HCT116 (cell line): ENCODE measurements at regions not wholly inside any gene's neighbourhood (a gene's known extent, or its start where the extent isn't known, plus 50 kb on each side); places are given as distances from the start of the nearest gene placed in this dataset.

Experiments used
- ATAC-seq: fragments of 200-7000 bp; cut with Tn5 transposase; 2 replicates; pipeline ENCODE4 v1.9.1; 2020; ENCODE audit warnings: mild to moderate bottlenecking, moderate library complexity
- BruUV-seq: library from RNA; stranded (reverse); fragments of 400-500 nt; replicated peaks from 2 replicates; lab custom pipeline; 2021; lab: Mats Ljungman, UMichigan
- CTCF ChIA-PET: fragments of 300-600 bp; sonication (Branson Sonifier 250); formaldehyde crosslinking; loops from one replicate; lab custom pipeline; 2021; ENCODE audit warnings: antibody characterized with exemption; lab: Charles Lee
- POLR2A ChIA-PET: fragments of 300-600, 350-600 bp; sonication (Branson Sonifier 250); formaldehyde crosslinking; loops from one replicate; lab custom pipeline; 2021; ENCODE audit warnings: antibody characterized with exemption; lab: Charles Lee
- RAD21 ChIA-PET, 2 experiments: fragments of 300-600 bp; sonication (Branson Sonifier 250); formaldehyde crosslinking; loops; one replicate each; lab custom pipeline; 2023; ENCODE audit warnings: low total read pairs in 2 of 2; ENCODE audit not compliant: uncharacterized antibody in 2 of 2, unreplicated experiment in 2 of 2, low non-redundant PET in 1 of 2; lab: Charles Lee
- DNase-seq: peaks from one replicate; pipeline ENCODE4 v3.0.0-alpha.2; 2010; ENCODE audit warnings: low read depth, low spot score
- H2AFZ ChIP-seq: fragments of 200-600 bp; shearing (Covaris generic), sonication (generic); 2 replicates; pipeline ENCODE4 v1.6.1; 2017; ENCODE audit warnings: low read depth, mixed run types, mixed read lengths, antibody characterized with exemption, low read length; ENCODE audit not compliant: poor library complexity, severe bottlenecking
- H3K27ac ChIP-seq: 2 replicates; pipeline ENCODE4 v1.5.1; 2012; ENCODE audit warnings: low read depth, low read length
- H3K27me3 ChIP-seq: fragments of 200-600 bp; sonication (generic); 2 replicates; pipeline ENCODE4 v1.6.1; 2016; ENCODE audit warnings: mixed run types, low read length, mixed read lengths; ENCODE audit not compliant: insufficient read depth
- H3K36me3 ChIP-seq, 2 experiments: fragments of 200-500 bp in 1 of 2; fragments of 200-600 bp in 1 of 2; sonication (Bioruptor generic) in 1 of 2; sonication (generic) in 1 of 2; 2 replicates each; pipeline versions ENCODE4 v1.5.1 to v1.6.1; 2014 to 2016; ENCODE audit warnings: low read length in 2 of 2, inconsistent platforms in 1 of 2, mixed read lengths in 1 of 2, mixed run types in 1 of 2; ENCODE audit not compliant: insufficient read depth in 2 of 2, control insufficient read depth in 1 of 2
- H3K4me1 ChIP-seq, 2 experiments: fragments of 200-600 bp in 1 of 2; sonication (generic) in 1 of 2; 2 replicates each; pipeline versions ENCODE4 v1.5.1 to v1.6.1; 2012 to 2017; ENCODE audit warnings: low read length in 2 of 2, inconsistent platforms in 1 of 2, mild to moderate bottlenecking in 1 of 2, mixed read lengths in 1 of 2, mixed run types in 1 of 2, moderate library complexity in 1 of 2; ENCODE audit not compliant: insufficient read depth in 2 of 2, control insufficient read depth in 1 of 2
- H3K4me2 ChIP-seq: fragments of 200-600 bp; sonication (generic); 2 replicates; pipeline ENCODE4 v1.6.1; 2017; ENCODE audit warnings: mixed run types, low read length, mixed read lengths
- H3K4me3 ChIP-seq, 2 experiments: fragments of 200-600 bp in 1 of 2; sonication (generic) in 1 of 2; replicated peaks in 1 of 2; 2 replicates each; pipeline ENCODE4 v1.5.1; 2011 to 2016; ENCODE audit warnings: low read length in 2 of 2, control low read depth in 1 of 2, low read depth in 1 of 2, mild to moderate bottlenecking in 1 of 2, mixed read lengths in 1 of 2, mixed run types in 1 of 2
- H3K79me2 ChIP-seq: fragments of 200-600 bp; sonication (generic); 2 replicates; pipeline ENCODE4 v1.6.1; 2017; ENCODE audit warnings: mild to moderate bottlenecking, mixed run types, low read length, moderate library complexity, mixed read lengths; ENCODE audit not compliant: insufficient read depth
- H3K9ac ChIP-seq: fragments of 200-600 bp; sonication (generic); 2 replicates; pipeline ENCODE4 v1.6.1; 2016; ENCODE audit warnings: low read length, mixed read lengths
- H3K9me2 ChIP-seq: fragments of 200-600 bp; sonication (generic), shearing (Covaris generic); 2 replicates; pipeline ENCODE4 v1.6.1; 2017; ENCODE audit warnings: mixed run types, mild to moderate bottlenecking, moderate library complexity; ENCODE audit not compliant: insufficient read depth
- H3K9me3 ChIP-seq, 2 experiments: fragments of 200-500 bp in 1 of 2; fragments of 200-600 bp in 1 of 2; sonication (Bioruptor generic) in 1 of 2; sonication (generic) in 1 of 2; 2 replicates each; pipeline ENCODE4 v1.6.1; 2014 to 2017; ENCODE audit warnings: low read length in 2 of 2, mixed read lengths in 2 of 2, inconsistent platforms in 1 of 2, low read depth in 1 of 2, mild to moderate bottlenecking in 1 of 2, mixed run types in 1 of 2, moderate library complexity in 1 of 2; ENCODE audit not compliant: control insufficient read depth in 1 of 2, insufficient read depth in 1 of 2
- H4K20me1 ChIP-seq: fragments of 200-600 bp; sonication (generic), shearing (Covaris generic); 2 replicates; pipeline ENCODE4 v1.6.1; 2017; ENCODE audit warnings: mixed run types, mild to moderate bottlenecking, moderate library complexity; ENCODE audit not compliant: insufficient read depth
- ATF3 ChIP-seq: IDR thresholded peaks from 2 replicates; pipeline ENCODE4 v1.6.1; 2012
- CTCF ChIP-seq, 3 experiments: fragments of 200-600 bp in 1 of 3; sonication (generic) in 1 of 3; IDR thresholded peaks in 2 of 3; conservative IDR thresholded peaks in 1 of 3; 2 replicates each; pipeline ENCODE4 v1.5.1; 2012 to 2017; ENCODE audit warnings: low read depth in 2 of 3, low read length in 2 of 3, antibody characterized with exemption in 1 of 3, borderline replicate concordance in 1 of 3, control low read depth in 1 of 3, mild to moderate bottlenecking in 1 of 3, mixed read lengths in 1 of 3, mixed run types in 1 of 3, moderate library complexity in 1 of 3; ENCODE audit not compliant: insufficient read depth in 1 of 3
- JUND ChIP-seq: IDR thresholded peaks from 2 replicates; pipeline ENCODE4 v1.6.1; 2012
- RAD21 ChIP-seq: IDR thresholded peaks from 2 replicates; pipeline ENCODE4 v1.6.1; 2012; ENCODE audit warnings: low read depth, mild to moderate bottlenecking
- SIN3A ChIP-seq: IDR thresholded peaks from 2 replicates; pipeline ENCODE4 v1.6.1; 2012; ENCODE audit warnings: low read depth
- SP1 ChIP-seq: IDR thresholded peaks from 2 replicates; pipeline ENCODE4 v1.6.1; 2012; ENCODE audit warnings: low read depth
- intact Hi-C: fragments of 100-400 bp; cut with micrococcal nuclease; formaldehyde crosslinking; loops from 2 replicates; pipeline ENCODE4 v1.10.0; 2022

- Histone ChIP-seq H3K36me3 (no peaks in the 10 kb centered on the region), H2AFZ (no peak overlapping the region), H3K9ac (no peak overlapping the region), H3K9me3 (no peaks in the 10 kb centered on the region), H3K4me3 (no peak overlapping the region), H3K4me1 (peaks cover 0 to 5% of the 10 kb centered on the region in 2 experiments; a peak in 1 of 4 replicates), H3K9me2 (no peaks in the 10 kb centered on the region), H3K4me2 (no peak overlapping the region), H3K27ac (no peak overlapping the region), H3K27me3 (no peaks in the 10 kb centered on the region), H3K79me2 (no peaks in the 10 kb centered on the region), H4K20me1 (no peaks in the 10 kb centered on the region)
- ChIA-PET CTCF (no interaction called here), POLR2A (no interaction called here), RAD21 (no interaction called here)
- no peak for TF ChIP-seq SP1
- TF ChIP-seq JUND = no peak
- no peak for TF ChIP-seq SIN3A
- no peak for TF ChIP-seq RAD21
- no peak for TF ChIP-seq ATF3
- ATAC-seq (no peak), DNase-seq (no peak)
- no TSS peak for BruUV-seq
- intact Hi-C loops = no loop called here
Measured at GRCh38 chr5:58228896-58229295, 231.0 kb downstream of the PLK2 start.

- intact Hi-C loops = no loop called here
- Histone ChIP-seq H2AFZ (no peak overlapping the region), H3K4me2 (no peak overlapping the region), H3K9me2 (no peaks in the 10 kb centered on the region), H3K27me3 (no peaks in the 10 kb centered on the region), H3K79me2 (no peaks in the 10 kb centered on the region), H4K20me1 (no peaks in the 10 kb centered on the region), H3K4me1 (peaks cover 0 to 5% of the 10 kb centered on the region in 2 experiments; a peak in 1 of 4 replicates), H3K27ac (no peak overlapping the region), H3K9ac (no peak overlapping the region), H3K4me3 (no peak overlapping the region), H3K9me3 (no peaks in the 10 kb centered on the region), H3K36me3 (no peaks in the 10 kb centered on the region)
- no peak for TF ChIP-seq CTCF (IDR thresholded peaks at IDR 0.05 in 2 of 3, conservative IDR thresholded peaks at IDR 0.05 in 1 of 3; ENCODE audit: borderline replicate concordance in 1 of 3, insufficient read depth in 1 of 3, low read depth in 2 of 3, low read length in 2 of 3)
- TF ChIP-seq JUND = no peak
- no TSS peak for BruUV-seq
- no peak for DNase-seq
- no peak for ATAC-seq
- ChIA-PET CTCF (no interaction called here), POLR2A (no interaction called here), RAD21 (no interaction called here)
Measured at GRCh38 chr5:58227858-58228257, 232.0 kb downstream of the PLK2 start.
